Hippocampal formation (tissue), 2 donors: ENCODE measurements at regions not wholly inside any gene's neighbourhood (a gene's known extent, or its start where the extent isn't known, plus 50 kb on each side); places are given as distances from the start of the nearest gene placed in this dataset.
"Not testable (repeated sequence)": the region's sequence is repeated elsewhere in the genome, so short reads cannot be mapped to it uniquely, and the experiment has no call there.

Experiments used
- DNase-seq, 2 donors: peaks; one replicate each; lab custom pipeline; 2025; lab: John Stamatoyannopoulos, UW

- not testable (repeated sequence) for DNase-seq
These were observed 296.6 kb upstream of the NBPF12 start for GRCh38 chr1:146641534-146641933.

- DNase-seq, result not testable (repeated sequence)
These were observed 297.5 kb upstream of the NBPF12 start for GRCh38 chr1:146640671-146641070.

GRCh38 chr1:146630302-146630701 is 307.8 kb upstream of the NBPF12 start:
- not testable (repeated sequence) for DNase-seq

GRCh38 chr1:146618582-146618981 is 319.5 kb upstream of the NBPF12 start:
- DNase-seq, result not testable (repeated sequence)

GRCh38 chr1:146604681-146605080 is 333.4 kb upstream of the NBPF12 start:
- DNase-seq, result not testable (repeated sequence)

GRCh38 chr1:146600720-146601307 is 337.3 kb upstream of the NBPF12 start:
- DNase-seq, result not testable (repeated sequence)

GRCh38 chr1:146599906-146600305 is 338.2 kb upstream of the NBPF12 start:
- not testable (repeated sequence) for DNase-seq

GRCh38 chr1:146581229-146581628 is 352.4 kb upstream of the NOTCH2NLA start:
- DNase-seq, result not testable (repeated sequence)

- DNase-seq, result not testable (repeated sequence)
These were observed 338.7 kb upstream of the NOTCH2NLA start for GRCh38 chr1:146567541-146567940.

- DNase-seq, result not testable (repeated sequence)
These were observed 329.2 kb upstream of the NOTCH2NLA start for GRCh38 chr1:146558032-146558431.

GRCh38 chr1:146556405-146556804 is 327.6 kb upstream of the NOTCH2NLA start:
- DNase-seq, result not testable (repeated sequence)

GRCh38 chr1:146552414-146552813 is 323.6 kb upstream of the NOTCH2NLA start:
- not testable (repeated sequence) for DNase-seq

GRCh38 chr1:146548684-146549083 is 319.9 kb upstream of the NOTCH2NLA start:
- DNase-seq, result not testable (repeated sequence)

- DNase-seq, result not testable (repeated sequence)
These were observed 317.4 kb upstream of the NOTCH2NLA start for GRCh38 chr1:146546189-146546588.

- not testable (repeated sequence) for DNase-seq
These were observed 309.1 kb upstream of the NOTCH2NLA start for GRCh38 chr1:146537775-146538373.

- DNase-seq, result not testable (repeated sequence)
These were observed 307.2 kb upstream of the NOTCH2NLA start for GRCh38 chr1:146536028-146536427.

- not testable (repeated sequence) for DNase-seq
These were observed 306.8 kb upstream of the NOTCH2NLA start for GRCh38 chr1:146535575-146535974.

- not testable (repeated sequence) for DNase-seq
These were observed 302.1 kb upstream of the NOTCH2NLA start for GRCh38 chr1:146530958-146531357.

- DNase-seq, result not testable (repeated sequence)
These were observed 294.0 kb upstream of the NOTCH2NLA start for GRCh38 chr1:146522812-146523211.

GRCh38 chr1:146522345-146522744 is 293.5 kb upstream of the NOTCH2NLA start:
- DNase-seq, result not testable (repeated sequence)

- not testable (repeated sequence) for DNase-seq
These were observed 293.0 kb upstream of the NOTCH2NLA start for GRCh38 chr1:146521804-146522203.

GRCh38 chr1:146513754-146514153 is 284.9 kb upstream of the NOTCH2NLA start:
- not testable (repeated sequence) for DNase-seq

GRCh38 chr1:146511047-146511777 is 282.4 kb upstream of the NOTCH2NLA start:
- DNase-seq, result not testable (repeated sequence)
